ENCODE measurements at regions not wholly inside any gene's neighbourhood (a gene's known extent, or its start where the extent isn't known, plus 50 kb on each side); places are given as distances from the start of the nearest gene placed in this dataset.

DNA sequence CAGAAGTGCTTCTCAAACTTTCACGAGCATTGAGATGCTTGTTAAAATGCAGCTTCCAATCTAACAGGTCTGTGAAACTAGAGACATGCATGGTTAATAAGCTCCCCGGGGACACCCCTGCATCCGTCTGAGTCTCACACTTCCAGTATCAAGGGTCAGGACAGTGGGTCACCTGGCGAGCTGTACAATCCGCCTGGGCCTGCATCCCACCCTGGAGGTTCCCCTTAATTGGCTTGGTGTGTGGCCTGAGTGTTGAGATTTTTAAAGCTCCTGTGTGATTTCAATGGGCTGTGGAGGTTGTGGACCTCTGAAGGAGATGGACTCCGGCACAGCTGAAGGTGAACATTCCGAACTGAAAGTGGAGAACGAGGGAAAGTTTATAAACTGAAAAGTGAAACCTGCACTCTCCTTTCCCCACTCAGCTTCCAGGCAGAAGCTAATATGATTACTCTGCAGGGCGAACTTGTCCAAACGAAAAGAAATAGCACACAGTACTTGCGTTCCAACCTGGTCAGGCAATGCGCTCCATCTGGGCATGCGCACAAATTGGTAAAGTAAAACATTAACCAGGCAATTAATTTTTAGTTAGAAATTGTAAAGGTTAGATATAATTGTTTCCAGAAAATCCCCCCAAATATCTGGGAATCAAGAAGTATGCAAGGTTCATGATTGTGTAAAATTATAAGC, 191.7 kb upstream of the ALKAL2 start:
- no peak for DNase-seq

DNA sequence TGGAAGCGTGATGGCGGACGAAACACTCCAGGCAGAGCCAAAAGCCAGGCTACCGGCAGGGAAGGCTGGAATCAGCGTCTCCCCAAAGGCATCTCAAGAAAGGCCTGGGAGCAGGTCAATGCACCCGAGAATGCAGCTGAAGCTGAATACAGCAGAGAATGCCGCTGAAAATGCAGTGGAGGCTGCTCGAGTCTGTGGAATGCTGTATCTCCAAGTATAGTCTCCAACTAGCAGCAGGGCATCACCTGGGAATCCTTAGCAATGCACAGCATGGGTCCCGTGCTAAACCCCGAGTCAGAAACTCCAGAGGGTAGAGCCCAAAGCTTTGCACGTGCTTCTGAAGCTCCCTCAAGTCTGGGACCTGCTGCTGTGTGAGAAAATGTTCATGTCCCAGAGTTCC, 191.1 kb upstream of the ALKAL2 start:
- no peak for DNase-seq

DNA sequence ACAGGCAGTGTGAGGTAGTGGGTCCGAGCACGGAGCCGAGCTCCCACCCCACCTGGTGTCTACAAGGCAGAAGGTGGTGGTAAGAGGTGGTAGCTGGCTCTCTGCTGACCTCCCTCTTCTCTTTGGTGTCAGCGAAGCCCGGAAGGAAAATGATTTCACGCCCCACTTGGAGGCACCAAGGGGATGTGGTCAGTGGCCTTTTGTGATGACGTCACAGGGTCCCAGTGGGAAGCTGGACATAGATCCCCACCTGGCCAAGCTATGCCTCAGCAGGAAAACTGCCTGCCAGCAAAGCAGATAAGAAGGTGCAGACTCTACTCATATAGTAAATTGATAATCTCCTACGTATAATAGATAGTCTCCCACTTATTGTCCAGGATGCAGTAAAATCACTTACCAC, 183.7 kb upstream of the ALKAL2 start:
- DNase-seq, result no peak

DNA sequence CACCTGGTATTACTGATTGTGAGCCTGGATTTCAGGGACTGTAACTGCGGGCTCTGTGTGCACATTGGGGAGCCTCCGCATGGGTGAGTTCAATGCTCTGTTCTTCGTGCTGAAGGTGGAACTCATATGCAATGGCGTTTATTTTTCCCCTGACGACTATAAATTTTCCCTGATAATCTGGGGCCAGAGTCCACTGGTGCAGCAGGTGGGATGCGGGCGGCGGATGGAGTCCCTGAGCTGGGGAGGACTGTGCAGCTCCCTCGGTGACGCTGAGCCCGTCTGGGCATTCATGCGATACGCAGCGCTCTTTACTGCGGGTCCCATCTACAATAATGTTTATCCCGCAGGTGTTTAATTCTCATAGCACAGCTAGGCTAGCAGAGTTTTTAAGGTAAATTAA, 181.6 kb upstream of the ALKAL2 start:
- no peak for DNase-seq

DNA sequence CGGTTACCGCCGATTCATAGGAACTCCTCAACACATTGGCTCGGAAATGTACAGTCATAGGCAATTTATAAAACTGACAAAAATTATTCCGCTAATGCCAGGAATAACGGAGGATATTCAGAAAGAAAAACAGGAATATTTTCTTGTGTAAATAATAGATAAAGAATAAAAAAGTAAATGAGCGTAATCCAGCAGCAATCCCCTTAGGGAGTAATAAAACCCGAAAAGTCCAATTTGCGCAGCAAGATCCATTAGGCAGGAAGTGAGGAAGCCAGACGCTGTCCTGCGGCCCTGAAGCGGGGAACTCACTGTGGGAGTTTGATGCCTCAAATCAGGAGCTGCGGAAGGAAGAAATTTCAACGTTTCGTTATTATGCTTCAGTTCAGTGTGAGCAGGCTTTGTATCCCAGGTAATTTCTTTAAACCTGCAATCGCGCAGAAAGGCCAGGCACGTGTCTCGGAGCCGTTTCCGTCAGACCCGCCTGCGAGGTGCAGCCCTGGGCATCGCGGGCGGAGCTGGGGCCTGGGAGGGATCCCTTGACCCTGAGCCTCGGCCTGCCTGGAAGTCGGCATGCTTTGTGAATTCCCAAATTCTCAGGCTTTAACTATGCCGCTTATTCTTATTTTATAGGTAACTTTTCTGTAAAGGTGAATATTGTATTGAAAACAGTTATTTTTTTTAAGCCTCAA, 180.9 kb upstream of the ALKAL2 start:
- DNase-seq, result no peak

DNA sequence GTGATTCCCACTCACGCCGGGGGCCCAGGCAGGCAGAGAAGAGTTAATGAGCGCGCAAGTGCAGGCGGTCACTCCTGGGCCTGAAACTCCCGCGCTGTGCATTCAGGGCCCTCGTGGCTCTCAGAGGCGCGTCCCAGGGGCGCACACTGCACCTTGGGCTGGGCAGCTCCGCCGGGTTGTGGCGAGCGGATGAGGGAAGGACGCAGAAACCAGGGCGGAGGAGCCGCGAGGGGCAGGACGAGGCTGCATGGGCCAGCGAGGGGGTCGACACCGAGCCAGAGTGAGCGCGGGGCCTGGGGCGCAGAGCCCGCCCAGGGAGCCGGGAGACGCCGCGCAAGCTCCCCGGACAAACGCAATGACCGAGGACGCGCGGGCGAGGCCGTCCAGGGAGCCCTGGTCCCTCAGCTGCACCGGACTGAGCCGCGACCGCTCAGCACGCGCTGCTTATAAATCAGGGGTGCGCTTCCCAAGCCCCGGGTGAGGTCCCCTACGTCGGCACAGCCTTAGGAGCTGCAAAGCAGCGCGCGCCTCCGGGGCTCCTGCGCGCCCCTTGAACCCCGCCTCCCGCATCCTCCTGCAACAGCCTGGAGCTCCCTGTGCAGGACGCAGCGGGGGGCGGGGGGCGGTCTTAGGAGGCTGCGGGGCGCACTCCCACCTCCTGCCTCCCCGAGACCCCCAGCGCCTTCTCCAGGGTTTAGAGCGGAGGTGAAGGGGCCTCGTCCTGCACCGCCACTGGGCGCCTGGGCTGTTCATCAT, 180.2 kb upstream of the ALKAL2 start:
- no peak for DNase-seq

DNA sequence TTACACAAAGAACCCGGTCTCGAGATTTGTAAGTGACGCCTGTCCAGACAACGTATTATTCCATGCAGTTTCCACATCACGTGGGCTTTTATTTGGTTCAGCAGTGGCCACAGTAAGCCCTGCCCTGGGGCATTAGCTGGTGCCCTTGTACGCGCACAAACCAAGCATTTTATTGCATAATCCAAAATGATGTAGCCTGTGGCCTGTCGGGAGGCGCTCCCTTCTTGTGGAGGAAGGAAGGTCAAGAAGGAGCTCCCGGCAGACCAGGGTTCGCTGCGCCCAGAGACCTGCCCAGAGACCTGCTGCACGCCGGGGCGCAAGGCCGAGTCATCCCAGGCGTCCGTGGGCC, 179.6 kb upstream of the ALKAL2 start:
- DNase-seq, result no peak

DNA sequence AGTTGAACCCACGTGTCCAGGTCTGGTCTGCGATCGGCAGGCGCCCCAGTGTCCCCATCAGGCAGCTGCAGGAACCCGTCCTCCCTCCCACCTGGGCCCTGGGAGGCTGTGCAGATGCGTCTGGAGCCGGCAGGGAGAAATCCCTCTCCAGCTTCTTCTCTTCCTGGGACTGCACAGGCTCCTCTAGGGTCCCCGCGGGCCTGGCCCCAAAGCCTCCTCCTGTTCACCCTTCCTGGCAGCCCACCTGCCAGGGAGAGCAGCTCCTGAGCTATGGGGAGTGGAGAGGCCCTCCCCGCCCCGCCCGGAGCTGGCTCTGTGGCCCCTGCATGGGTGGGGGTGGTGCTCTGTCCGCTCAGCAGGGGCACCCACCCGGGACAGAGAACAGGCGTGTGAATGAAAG, 179.2 kb upstream of the ALKAL2 start:
- DNase-seq, result no peak

DNA sequence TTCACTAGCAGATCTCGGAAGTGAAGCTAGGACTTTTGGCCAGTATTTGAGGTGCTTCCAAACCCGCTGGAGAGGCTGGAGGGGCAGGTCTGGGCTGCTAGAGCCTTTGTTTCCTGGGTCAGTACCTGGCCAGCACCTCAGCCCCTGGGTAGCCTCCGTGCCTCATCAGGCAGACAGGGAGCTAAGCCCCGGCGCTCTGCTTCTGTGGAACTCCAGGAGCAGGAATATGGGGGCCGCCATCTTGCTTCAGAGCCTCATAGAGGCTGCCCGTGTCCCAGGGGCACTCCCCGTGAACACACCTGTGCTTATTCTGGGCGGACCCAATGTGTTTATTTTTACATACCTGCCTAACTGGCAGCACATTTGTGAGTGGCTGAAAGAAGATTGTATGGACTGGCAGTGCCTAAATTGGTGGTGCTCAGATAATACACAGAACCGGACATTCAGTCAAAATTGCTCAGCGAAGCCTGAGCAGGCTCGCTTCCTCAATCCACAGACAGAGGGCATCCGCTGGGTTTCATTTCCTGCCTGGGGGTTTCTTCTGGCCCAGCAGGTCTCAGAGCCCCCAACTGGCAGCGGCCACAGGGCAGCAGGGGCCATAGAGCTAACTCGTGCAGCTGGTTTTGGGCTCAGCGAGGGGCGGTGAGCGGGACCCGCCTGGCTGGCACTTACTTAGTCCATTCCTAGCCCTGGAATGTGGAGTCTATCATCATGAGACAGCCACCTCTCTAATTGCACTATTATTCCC, 176.8 kb upstream of the ALKAL2 start:
- no peak for DNase-seq

DNA sequence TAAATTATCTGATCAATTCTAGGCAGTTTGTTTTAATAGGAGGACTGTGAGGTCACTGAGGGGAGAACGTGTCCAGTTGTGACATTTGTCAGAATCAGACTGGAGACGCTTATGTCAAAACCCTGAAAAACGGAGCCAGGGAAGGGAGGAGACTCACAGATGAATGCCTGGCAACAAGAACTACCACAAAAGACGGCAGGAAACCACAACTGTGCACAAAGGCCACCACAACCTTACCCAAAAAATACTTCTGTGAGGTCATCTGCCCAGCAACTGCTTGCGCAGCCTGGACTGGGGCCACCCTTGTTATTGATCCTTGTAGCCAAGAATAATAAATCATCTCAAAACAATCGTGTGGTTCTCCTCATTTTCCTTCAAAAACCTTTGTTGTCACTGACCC, 173.0 kb upstream of the ALKAL2 start:
- DNase-seq, result no peak

DNA sequence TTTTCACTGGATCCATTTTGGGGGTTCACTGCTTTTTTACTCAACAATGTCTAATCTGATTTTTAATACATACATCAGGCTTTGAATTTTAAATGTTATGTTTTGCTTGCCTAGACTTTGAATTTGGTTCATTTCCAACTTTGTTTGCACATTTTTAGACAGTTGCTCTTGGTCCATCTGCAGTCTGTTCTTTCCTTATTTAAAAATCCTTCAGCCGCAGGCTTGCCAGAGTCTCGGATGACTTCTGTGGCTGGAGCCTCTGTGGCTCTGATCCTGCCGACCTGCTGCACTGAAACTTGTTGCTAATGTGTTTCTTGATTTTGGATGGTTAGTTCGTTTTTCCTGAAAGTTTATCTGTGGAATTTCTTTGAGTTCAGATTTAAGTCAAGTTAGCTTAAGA, 172.0 kb upstream of the ALKAL2 start:
- DNase-seq, result no peak

DNA sequence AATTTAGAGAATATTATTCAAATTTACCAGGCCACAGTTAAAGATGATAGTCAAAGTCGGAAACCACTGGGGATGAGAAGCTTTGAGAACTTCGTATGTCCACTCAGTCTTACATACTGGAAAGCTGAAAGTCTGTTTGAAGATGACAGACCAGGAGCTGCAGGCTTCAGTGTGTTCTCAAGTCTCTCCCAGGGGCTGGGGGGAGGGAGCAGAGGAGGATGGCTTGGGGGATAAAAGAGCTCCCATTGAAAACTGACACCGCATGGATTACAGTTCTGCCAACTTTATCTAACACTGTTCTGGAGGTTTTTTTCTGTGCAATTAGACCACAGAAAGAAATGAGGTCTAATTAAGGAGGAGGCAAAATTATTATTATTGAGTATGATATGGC, 170.5 kb upstream of the ALKAL2 start:
- DNase-seq, result no peak

DNA sequence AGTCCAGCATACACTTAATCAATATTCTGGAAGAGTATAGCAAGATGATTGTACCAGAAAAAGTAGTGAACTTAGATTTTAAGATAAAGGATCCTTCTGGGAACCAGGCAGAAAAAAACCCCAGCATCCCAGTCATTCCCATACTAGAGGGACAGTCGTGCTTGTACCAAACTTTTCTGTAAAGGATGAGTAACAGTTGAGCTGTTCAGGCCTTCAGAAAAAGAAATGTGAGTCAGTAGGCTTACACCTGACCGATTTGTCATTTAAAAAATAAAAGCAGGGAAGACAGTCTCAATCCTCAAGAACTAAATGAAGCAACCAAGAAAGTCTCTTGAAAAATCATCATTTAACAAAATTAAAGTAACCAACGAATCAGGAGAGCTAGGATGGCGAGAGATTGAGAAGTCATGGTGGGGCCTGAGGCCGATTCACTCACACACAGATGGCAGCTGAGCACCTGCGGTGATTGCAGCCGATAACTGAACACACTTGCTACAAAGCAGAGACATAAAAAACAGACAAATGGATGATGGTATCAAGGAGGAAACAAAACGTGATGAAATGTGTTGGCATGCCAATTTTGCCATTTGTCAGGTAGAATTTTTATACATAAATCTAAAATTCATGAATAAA, 170.0 kb upstream of the ALKAL2 start:
- DNase-seq, result no peak

DNA sequence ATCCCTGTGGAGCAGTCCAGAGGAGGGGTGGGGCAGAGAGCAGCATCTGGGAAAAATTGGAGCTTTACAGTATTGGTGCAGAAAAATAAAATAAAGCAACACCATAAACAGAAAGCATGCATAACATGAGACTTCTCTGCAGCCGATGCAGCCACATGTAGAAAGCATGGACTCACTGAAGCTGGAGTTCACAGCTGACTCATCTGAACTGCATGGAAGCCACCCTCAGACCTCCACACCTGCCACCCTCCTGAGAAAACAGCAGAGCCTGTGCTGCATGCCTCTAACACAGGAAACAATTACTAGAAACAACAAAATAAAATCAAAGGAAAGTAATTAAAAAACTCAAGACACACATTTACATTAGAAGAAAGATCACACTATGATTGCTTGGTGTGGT, 169.4 kb upstream of the ALKAL2 start:
- DNase-seq, result no peak

DNA sequence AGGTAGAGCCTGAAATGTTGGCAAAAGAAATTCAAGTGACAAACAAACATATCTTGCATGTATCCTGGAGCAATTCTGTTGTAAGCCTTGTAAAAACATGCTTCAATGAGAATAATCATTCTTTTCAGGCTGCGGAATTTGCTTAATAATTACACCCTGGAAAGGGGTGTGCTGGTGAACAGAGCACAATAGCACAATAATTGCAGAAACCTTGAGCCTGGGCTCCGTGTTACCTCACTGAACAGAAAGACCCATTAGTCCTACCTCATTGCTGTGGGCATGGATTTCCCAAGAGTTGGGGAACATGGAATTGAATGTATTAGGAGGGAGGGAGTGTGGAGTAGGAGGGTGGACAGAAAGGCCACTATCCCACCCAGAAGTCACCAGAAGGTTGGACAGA, 168.0 kb upstream of the ALKAL2 start:
- no peak for DNase-seq

DNA sequence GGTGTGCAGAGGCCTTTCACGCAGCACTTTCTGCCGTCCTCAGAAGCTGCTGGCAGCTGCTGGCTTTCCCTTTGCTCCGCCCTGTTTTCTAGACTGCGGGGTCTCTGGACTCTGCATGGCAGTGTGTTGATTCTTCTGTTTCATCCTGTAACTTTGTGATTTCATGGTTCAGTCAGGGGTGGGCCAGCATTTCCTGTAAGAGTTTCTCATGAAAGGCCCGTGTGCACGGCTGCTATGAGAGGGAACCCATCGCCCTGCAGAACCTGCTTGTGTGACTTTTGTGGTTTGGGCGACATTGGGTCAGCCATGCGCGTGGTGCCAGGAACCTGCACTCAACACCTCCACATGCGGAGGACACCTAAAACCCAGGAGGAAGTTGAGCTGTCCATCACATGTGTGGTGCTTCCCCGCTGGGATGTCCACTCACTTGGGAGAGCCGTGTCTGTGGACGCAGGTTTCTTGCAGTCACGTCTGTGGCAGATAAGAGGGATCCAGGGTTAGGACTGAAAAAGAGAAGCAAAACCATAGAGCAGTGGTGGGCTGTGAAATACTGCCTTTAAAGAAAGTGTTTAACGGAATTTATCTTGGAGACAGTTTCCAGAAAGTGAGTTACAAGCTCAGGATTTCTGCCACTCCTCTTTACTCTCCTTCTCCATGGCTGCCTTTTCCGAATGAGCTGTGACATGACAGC, 167.3 kb upstream of the ALKAL2 start:
- DNase-seq, result no peak

DNA sequence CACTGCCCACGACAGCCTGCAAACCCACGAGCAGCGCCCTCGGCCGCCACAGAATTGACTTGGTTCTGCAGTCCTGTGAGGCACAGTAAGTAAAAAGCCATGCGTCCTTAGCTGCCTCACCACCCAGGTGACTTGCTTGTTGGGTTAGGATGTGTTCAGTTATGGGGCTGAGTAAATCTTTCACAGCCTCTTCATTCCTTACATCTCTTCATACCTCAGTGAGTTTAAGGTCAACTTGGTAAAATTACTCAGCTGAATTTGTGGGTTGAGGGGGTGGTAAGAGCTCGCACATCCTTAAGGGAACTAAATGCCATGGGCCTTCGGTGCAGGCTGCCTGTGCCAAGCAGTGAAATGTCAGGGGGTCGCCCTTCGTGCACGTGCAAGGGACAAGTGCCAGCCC, 165.2 kb upstream of the ALKAL2 start:
- DNase-seq, result no peak

DNA sequence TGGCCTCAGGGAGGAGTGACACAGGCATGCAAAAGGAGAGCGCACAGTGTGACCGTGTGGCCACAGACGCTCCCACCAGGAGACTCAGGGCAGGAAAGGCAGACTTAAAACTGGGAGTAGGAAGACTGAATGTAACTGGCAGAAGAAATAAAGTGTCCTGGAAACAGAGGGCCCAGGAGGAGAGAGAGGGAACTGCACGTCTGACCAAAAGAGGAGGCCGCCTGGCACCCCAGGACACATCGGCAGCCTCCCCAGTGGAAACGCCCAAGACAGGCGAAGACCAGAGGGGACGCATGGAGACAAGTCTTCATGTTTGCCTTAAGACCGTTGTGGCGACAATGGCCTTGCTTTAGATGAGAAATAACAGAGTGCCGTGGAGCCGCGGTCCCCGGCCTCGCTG, 163.6 kb upstream of the ALKAL2 start:
- no peak for DNase-seq

DNA sequence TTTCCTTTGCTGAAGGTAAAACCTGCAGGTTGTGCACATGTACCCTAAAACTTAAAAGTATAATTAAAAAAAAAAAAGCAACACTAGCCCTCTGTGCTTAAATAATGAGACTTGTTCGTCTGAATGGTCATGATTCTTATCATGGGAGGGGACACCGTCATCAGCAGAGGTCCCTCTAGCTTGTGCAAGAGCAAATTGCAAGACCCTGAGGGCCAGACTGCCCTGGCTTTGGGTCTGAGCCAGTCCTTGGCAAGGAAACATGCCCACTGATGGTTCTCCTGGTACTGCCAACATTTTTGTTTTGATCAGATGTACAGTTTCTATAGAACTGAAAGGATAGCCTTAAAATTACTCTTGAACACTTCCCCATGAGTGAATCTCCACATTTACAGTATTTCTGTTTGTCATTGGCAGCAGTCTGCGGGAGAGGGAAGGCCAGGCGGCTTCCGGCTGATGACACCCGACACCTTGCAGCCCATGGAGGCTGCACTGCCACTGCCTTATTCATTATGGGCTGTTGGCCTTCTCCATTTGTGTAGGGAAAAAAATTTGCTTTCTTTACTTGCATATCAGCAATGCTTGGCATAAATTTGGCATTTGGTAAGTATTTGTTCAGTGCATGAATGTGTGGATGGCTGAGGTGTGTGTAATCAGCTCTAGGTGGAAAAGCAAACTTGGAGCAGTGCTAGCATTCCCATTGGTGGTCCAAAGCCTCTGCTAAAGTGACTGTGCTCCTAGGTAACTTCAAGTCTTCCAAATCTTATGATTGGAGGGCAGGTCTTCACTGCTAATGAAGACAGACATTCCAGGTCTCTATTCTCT, 161.6 kb upstream of the ALKAL2 start:
- DNase-seq, result no peak

DNA sequence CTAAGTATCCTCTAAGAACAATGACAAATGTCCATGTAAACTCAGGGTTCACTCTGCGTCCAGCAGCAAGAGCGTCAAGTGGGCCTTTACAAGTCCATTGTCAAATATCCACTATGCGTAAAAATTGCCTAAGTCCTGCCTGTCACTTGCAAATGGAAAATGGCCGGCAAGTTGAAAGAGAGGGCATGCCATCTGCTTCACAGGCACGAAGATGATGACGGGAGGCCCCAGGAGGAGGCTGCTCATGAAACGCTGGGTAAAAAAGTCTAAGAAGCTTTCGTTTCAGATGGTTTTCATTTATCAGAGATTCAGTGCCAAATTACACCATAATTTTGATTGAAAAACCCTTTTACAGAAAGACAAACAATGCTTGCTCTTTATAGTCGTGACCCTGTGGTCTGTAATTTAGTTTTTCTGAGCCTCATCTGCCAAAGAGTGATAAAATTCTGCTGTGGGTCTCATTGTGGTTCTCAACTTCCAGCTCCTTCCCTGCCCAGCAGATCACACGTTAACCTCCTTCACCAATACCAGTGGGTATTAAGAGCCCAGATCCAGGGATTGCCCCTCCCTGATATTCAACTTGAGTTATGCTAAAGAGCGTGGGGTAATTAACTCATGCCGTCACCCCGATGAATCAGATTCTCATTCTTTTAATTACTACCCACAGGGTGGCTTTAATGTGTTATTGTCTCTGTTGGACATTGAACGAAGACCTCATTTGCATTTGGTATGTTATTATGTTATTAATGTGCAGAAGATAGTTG, 160.2 kb upstream of the ALKAL2 start:
- no peak for DNase-seq
